ENCODE measurements at regions not wholly inside any gene's neighbourhood (a gene's known extent, or its start where the extent isn't known, plus 50 kb on each side); places are given as distances from the start of the nearest gene placed in this dataset.

DNA sequence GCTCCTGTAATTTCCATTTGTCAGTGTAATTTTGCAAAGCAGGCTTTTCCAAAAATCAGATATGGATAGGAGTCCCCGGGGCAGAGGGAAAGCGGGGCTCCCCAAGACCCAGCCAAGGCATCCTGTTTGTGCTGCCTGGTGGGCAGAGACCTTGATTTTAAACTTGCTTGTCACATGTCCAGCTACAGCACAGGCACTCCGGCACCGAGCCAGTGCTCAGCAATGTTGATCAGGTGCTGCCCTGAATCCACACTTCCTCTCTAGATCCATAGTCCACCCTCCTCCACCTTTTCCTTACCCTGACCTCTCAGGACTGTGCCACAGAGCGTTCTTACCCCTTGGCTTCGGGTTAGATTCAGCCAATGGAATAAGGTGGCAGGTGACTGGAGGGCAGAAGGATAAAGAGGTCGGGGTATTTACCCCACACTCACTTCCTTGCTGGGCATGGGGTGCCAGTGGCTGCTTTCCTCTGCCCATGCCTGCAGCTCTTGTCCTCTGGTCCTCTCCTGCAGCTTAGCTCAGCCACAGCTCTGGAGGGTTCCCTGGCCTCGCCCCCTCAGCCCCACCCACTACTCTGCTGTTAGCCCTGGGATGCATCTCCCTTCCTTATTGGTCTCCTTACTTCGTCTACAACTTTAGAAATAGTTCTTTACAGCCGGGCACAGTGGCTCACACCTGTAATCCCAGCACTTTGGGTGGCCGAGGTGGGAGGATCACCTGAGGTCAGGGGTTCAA lies 80.1 kb downstream of the IRF2BPL start:
- no peak for DNase-seq

DNA sequence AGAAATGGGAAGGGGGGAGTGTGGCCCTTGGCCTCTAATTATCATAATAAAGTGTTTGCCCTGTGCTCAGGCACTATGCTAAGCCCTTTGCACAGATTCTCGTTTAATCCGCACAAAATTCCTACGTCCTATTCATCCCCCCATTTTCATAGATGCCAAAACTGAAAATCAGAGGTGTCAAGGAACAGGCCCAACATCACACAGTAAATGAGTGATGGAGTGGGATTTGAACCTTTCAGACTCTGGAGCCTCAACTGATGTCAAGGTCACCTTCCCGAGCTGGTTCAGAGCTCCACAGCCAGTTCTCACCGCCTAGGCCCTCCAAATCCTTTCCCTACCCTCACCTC lies 80.7 kb downstream of the IRF2BPL start:
- DNase-seq: no peak

DNA sequence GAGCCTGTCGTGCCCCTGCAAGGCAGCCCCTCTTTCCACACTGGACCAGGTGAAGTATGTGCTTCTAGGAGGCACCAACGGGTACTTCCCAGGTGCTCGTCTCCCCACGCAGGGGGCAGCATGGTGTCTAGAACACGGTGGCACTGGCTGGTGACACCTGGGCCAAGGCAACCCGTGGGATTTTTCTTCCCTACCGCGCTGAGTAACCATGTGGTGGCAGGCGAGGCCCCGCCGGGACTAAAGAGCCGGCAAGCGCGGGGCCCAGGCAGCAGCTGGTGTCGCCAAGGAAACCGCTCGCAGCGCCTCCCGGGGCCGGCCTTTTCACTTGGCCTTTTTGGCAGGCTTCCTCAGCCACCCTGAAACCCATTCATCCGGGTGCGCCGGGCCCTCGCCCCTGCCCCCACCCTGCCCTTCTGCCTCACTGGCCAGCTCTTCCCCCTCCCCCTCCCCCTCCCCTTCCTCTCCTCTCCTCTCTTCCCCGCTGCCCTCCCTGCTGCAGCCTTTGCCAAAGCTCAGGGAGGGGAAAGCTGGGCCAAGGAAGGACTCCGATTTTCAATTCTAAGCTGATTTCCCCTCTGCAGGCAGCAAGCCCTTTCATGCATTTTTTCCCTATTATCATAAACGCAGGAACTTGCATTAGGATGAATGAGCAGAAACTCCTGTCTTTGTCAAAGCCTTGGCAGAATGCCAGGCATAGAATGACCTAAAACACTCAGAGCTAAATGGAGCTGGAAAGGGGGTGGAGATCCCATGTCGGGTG lies 81.2 kb downstream of the IRF2BPL start:
- DNase-seq: peak; percentile 85

DNA sequence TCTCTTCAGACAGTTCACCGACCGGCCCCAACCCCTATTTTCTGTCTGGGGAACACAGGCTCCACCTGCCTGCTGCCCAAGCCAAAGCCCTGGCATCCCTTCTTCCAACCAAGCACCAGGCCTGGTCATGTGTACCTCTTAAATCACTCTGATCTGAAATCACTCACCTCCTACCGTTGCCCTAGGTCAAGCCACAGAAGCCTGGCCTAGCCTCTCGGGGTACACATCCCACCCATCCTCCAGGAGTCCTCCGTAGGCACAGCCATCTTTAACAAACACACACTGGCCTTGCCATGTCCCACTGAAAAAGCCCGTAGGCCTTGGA lies 81.8 kb downstream of the IRF2BPL start:
- DNase-seq: no peak

DNA sequence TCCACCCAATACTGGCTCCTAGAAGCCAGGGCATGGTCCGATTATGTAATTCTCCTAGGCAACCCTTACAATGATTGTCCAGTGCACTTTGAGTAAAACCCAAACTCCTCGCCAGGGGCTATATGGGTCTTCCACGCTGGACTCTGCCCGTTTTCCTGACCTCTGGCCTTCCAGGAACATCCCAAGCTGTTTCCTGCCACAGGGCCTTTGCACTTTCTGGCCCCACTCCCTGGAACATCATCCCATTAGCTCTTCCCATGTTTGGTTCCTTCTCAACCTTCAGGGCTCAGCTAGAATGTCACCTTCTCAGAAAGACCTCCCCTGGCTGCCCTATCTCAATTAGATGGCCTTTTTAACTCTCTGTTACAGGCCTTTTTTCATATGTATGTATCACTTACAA lies 85.4 kb downstream of the IRF2BPL start:
- no peak for DNase-seq

DNA sequence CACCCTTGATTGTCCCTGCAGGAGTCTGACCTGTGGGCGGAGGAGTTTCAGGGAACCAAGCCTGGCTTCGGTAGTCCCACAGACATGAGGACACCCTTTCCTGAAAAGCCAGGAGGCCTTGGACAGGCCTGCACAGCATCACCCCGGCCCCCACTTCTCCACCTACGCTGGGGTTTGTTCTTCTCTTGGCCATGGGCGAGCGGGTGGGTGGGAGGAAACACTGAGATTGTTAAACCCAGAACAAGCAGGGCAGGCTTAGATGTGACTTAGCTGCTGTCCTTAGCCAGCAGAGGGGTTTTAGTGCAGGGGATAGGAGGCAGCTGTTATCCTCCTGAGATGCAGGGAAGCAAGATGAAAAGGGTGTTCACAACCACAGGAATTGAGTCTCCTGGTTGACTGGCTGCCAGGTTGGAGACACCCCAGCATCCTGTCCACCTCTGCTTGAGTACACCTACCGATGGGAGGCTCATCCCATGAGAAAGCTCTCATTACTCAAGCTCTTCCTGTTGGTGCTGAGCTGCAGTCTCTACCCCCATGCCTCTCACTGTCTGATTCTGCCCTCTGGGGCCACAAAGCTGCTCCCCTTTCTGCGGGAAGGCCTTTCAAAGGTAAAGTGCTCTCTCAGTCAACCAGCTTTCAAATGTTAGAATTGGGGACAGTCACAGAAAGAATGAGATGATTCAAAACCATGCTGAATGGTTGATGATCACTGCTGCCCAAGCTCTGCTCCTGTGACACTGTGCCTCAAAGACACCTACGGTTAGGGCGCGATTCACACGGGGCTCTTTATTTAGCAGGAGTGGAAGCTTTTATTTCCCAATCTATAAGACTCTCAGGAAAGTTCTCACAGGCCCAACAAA lies 86.3 kb downstream of the IRF2BPL start:
- no peak for DNase-seq

DNA sequence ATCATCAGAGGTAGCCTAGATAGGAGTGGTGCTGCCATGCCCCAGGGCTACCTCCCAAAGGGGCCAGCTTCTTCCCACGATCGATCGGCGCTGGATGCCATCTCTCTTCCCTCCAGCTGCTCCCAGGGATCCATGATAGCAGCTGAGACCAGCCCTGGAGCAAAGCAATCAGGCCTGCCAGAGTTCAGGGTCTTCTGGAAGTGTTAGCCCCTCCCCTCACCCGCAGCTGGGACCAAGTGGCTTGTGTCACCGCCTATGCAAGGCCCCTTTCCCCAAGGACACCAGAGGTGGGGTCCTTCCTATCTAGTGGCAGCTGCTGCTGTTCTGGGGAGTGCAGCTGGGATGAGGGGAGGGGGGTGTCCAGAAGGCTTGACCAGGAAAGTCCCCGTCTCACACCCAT lies 87.0 kb downstream of the IRF2BPL start:
- no peak for DNase-seq

DNA sequence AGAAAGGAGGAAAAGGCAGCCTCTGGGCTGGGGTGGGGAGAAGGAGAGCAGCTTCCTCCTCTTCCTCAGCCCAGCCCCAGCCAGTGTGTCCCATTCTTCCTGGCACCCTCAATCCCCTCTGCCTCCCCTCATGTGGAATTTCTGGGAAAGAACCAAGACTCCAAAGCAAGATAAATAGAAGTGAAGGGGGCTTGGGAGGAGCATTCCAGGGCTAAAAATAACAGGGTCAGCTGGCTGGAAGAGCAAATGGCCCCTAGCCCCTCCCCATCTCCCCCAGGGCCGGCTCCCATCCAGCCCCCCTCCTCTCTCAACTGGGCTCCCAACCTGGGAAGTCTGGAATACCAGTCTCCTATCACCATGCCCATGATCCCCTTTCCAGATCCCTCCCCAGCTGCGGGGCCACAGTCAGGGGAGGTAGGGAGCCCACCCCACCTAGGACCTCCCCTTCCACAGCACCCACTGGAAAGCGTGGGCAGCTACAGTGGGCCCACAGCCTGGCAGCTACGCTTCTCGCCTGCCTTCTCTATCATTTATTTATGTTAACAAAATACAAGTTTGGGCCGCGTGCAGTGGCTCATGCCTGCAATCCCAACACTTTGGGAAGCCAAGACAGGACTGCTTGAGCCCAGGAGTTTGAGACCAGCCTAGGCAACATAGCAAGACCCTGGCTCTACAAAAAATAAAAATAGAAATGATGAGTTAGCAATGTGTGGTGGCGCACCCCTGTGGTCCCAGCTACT lies 88.3 kb downstream of the IRF2BPL start:
- no peak for DNase-seq

DNA sequence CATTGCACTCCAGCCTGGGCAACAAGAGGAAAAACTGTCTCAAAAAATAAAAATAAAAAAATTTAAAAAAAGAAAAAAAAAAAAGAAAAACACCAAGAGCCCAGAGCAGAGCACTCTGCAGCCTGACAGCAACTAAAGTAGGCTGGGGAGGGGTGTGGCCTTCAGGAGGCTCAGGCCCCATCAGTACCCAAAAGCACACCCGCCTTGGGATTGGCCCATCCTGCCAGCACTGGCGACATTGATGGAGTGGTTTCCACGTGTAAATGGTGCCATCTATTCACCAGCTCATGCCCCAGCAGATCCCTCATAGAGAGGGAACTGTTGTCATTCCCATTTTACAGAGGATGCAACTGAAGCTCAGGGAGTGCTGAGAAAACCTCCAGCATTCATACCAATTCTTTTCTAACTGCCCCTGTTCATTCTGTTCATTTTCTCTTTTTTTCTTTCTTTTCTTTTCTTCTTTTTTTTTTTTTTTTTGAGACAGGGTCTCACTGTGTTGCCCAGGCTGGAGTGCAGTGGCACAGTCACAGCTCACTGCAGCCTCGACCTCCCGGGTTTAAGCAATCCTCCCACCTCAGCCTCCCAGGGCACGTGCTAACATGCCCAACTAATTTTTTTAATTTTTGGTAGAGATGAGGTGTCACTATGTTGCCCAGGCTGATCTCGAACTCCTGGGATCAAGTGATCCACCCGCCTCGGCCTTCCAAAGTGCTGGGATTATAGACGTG lies 89.3 kb downstream of the IRF2BPL start:
- DNase-seq: no peak

DNA sequence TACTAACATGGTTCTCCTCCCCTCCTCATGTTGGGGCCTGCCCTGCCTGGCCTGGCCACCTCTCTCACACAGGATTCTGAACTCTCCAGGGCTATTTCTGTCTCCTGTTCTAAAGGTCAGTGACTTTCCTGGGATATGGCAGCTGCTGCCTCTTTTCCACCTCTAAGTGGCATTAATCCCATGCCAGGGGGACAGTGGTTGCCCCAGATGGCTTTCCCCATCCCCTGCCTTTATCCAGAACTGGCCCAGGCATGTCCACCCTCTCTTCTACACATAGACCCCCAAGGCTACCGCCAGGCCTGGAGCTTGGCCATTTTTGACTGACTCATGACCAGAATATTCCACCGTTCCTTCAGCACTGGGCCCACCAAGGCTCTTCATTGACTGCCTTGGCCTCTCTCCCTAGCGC lies 90.4 kb downstream of the IRF2BPL start:
- DNase-seq: no peak

DNA sequence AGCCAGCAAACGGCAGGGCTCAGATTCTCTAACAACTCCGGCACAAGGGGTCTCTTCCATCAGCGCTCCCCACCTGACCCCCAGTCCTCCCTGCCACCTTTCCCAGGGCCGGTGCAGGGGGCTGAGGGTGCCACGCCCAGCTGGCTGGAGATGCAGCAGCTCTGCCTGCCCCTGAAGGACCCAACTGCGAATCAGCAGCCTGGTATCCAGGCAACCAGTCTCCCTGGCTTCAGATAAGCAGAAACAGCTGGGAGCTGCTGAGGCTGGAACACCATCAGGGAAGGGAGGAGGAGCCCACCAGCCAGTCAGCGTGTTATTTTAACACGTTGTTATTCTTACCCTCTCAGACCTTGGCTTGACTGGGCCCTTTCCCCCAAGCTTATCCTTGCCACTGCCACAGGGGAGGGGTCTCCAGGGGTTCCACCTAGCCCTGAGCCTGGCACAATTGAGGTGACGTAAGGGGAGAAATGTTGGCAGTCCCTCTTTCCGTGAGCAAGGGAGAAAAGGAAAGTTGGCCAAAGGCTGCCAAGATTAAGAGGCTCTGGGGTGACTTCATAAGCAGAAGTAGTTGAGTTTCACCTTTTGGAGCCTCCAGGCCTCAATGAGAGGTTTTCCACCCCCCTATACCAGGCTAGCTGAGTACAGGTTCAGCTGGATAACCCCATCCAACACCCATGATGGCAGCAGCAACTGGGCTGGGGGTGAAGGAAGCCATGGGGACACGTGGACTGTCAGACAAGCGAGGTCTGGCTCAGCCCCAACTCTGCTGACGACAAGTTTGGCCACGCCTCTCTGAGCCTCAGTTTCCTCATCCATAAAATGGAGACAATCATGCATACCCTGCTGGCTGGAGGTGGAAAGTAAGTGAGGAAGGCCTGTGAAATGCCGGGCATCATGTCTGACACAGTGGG lies 91.1 kb downstream of the IRF2BPL start:
- peak; percentile 74 for DNase-seq

DNA sequence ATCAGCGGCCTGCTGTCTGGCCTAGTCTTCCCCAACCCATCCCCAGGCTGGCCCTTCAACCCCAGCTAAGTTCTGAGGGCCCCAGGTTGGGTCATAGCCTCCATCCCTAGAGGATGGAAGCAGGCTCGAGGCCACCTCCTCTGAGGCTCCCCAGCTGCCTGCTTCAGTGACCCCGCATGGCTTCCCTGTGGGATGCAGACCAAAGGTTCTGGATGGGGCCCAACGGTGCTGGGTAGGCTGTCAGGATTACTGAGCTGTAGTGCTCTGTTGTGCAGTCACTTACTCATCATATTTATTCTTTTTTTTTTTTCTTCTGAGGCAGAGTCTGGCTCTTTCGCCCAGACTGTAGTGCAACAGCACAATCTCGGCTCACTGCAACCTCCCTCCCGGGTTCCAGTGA lies 92.0 kb downstream of the IRF2BPL start:
- DNase-seq: peak; percentile 61

DNA sequence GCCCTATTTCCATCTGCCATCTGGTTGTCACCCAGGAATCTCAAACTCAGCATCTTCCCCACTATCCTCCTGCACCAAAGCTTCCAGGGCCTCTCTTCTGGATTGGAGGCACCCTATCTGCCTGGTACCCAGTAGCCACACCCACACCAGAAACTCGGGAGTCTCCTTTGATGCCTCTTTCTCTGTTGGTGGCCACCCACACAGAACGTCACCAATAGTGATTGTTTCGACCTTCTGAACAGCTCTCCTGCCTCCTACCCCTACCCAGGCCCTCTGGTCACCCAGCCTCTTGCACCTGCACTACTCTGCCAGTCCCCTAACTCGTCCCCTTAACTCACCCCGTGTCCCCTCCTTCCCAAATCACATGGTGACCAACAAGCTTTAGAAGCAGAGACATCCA lies 95.0 kb downstream of the IRF2BPL start:
- DNase-seq: no peak

DNA sequence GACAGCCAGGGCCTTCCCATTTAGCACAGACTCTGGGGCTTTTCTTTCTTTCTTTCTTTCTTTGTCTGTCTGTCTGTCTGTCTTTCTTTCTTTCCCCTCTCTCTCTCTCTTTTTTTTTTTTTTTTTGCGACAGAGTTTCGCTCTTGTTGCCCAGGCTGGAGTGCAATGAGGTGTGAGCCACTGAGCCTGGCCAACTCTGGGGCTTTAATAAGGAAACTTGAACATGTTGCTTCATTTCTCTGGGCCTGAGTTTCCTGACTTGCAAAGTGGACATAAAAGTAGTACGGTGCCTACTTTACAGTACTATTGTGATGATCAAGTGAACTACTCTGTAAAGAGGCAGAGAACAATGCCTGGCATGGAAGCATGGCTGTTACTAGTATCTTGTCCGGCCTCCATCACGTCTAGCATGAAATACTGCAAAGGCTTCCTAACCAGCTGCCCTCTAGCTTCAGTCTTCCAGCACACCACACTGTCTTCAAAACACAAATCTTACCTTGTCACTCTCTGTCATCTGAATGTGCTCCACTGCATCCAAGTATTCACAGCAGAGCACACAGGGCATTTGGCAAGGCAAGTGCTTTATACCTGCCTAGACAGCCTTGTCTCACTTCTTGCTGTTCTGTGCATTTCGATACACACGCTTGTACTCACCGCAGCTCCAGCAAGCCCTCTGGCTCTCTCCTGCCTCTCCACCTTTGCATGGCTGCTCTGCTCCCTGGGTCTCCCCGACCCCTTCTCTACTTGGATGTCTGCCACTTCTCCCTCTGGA lies 96.7 kb downstream of the IRF2BPL start:
- no peak for DNase-seq

DNA sequence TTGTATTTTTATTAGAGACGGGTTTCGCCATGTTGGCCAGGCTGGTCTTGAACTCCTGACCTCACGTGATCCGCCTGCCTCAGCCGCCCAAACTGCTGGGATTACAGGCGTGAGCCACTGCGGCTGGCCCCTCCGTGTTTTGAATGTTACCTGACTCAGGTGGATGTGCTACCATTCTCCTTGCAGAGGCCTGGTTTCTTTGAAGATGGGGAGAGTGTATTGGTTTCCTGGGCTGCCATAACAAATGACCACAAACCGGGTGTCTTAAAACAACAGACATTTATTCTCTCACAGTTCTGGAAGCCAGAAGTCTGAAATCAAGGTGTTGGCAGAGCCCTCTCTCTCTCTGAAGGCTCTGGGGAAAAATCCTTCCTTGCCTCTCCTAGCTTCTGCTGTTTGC lies 98.0 kb downstream of the IRF2BPL start:
- no peak for DNase-seq

DNA sequence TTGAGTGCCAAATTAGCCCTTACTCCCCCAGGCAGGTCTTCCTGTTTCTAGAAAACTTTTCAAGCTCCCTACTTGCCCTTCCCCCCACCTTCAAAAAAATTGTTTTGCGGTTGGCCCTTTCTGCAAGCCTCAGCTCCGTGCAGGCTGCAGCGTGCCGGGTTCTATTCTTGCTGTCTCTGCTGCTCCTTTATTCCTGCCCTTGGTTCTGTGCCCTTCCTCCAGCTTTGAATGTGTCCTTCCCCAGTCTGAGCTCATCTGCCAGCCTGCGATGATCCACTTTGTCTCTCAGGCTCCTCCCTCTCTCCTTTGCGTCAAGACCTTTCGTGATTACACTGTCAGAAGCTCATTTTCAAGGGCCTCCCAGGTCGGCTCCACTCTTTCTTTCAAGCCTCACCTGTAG lies 98.6 kb downstream of the IRF2BPL start:
- DNase-seq: no peak

DNA sequence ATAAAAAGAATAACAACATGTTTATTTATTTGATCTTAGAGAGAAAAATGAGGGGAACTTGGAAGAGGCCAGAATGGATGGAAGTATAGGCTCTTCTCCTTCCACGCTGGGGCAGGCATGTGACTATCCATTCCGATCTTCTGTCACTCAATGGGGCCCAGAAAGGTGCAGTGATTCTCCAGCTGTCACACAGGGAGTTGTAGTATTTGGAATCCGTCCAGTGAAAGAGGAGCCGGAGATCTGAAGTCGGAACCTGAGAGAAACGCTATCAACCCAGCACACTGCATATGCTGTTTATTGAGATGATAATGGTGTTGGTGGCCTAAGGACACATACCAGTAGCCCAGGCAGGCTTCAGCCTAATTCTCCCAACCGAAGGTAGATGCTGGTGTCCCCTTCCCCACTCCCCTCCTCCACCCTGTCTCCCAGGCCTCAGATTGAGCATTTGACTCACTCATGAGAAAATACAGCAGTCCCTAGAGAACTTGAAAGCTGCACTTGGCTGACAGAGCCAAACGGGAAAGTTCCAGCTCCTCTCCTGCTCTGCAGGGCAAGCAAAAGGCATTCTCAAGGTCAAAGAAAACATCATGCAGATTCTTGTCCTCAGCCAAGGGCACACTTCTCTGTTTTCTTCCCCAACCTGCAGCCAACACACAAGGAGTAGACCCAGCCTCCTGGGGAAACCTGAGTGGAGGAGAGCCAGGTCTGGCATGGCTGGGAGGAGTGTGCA lies 100.4 kb downstream of the IRF2BPL start:
- DNase-seq: no peak

DNA sequence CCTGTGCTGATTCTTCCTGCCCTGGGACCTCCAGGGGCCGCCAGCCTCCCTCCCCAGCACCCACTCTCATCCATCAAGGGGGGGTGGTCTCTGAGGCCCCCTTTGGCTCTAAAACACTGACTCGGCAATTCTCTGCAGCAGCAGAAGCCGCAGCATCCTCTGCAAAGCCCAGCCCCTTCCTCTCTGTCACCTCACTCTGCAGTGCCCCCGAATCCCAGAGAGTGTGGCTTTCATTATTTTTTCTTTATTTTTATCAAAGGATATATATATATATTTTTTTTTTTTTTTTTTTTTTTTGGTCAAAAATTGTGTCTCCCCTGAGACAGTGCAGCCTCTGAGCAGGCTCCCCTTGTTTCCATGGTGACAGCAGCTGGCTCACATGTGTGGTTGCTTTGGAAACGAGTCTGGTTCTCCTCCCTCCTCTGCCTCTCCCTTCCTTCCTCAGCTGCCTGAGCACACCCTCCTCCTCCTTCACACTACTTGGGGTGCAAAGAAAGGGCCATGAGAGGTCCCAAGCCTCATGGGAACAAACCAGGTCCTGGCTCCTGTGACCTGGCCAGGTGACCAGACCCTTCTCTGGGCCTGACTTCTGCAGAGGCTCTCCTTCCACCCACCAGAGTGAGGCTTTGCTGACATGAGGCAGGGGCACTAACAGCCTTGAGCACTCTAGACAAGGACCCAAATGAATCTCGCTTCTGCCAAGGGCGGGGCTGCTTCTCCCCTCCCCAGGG lies 100.5 kb downstream of the LRRC74A start:
- DNase-seq: peak; percentile 53

DNA sequence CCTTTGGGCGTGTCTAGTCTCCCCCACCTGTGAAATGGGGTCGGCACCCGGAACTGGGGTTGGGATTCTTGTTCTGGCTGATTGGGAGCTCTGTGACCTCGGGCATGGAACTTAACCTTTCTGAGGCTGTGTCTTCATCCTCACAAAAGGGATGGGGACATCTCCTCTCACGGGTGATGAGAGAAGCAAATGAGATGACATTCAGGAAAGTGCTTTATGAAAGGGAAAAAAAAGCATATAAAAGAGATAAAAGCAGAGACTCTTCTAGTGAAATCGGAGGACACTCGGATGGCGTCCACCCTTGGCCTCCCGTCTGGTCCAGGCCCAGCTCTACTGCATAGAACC lies 98.9 kb downstream of the LRRC74A start:
- DNase-seq: no peak
